AG09319 (cell line): ENCODE measurements at regions not wholly inside any gene's neighbourhood (a gene's known extent, or its start where the extent isn't known, plus 50 kb on each side); places are given as distances from the start of the nearest gene placed in this dataset.

ENCODE experiments used
- DNase-seq: peaks from one replicate; pipeline ENCODE4 v3.0.0-alpha.2; 2010; ENCODE audit warnings: low read depth; ENCODE audit errors: extremely low read depth
- CTCF ChIP-seq: IDR thresholded peaks from 2 replicates; pipeline ENCODE4 v1.5.1; 2011; ENCODE audit warnings: low read depth, mild to moderate bottlenecking, inconsistent platforms, low read length, moderate library complexity

GRCh38 chr1:201665036-201665435 is 126.1 kb downstream of the NAV1 start:
- TF ChIP-seq CTCF: no peak
- DNase-seq: no peak

- TF ChIP-seq CTCF: no peak
Measured at GRCh38 chr1:201666102-201666501, 127.2 kb downstream of the NAV1 start.

GRCh38 chr1:201666645-201667044 is 127.7 kb downstream of the NAV1 start:
- no peak for TF ChIP-seq CTCF
- no peak for DNase-seq

More at GRCh38 chr1:201666102-201666501, 127.2 kb downstream of the NAV1 start:
- no peak for DNase-seq

- no peak for TF ChIP-seq CTCF
- DNase-seq: no peak
Measured at GRCh38 chr1:201667479-201667878, 128.6 kb downstream of the NAV1 start.

- no peak for TF ChIP-seq CTCF
- no peak for DNase-seq
Measured at GRCh38 chr1:201670517-201670916, 131.6 kb downstream of the NAV1 start.

GRCh38 chr1:201672685-201673084 is 133.8 kb downstream of the NAV1 start:
- TF ChIP-seq CTCF: no peak
- no peak for DNase-seq

GRCh38 chr1:201673093-201673492 is 134.2 kb downstream of the NAV1 start:
- no peak for DNase-seq
- TF ChIP-seq CTCF: no peak

GRCh38 chr1:201673915-201674314 is 135.0 kb downstream of the NAV1 start:
- no peak for DNase-seq
- TF ChIP-seq CTCF: no peak
